ENCODE measurements at regions not wholly inside any gene's neighbourhood (a gene's known extent, or its start where the extent isn't known, plus 50 kb on each side); places are given as distances from the start of the nearest gene placed in this dataset.

GRCh38 chr4:187632260-187632995, 363.1 kb upstream of the ZFP42 start:
- Histone ChIP-seq H2AK5ac (ENCODE audit: insufficient read length, low read length) (no peak overlapping the region), H3K27ac (ENCODE audit: insufficient read length, low read depth, low read length) (no peak overlapping the region), H3K14ac (ENCODE audit: insufficient read depth, low read length) (no peak overlapping the region), H4K20me1 (ENCODE audit: control insufficient read depth, insufficient read depth, insufficient read length) (no peaks in the 10 kb centered on the region), H3T11ph (ENCODE audit: low read length) (no peak overlapping the region), H4K8ac (replicated peaks; ENCODE audit: insufficient read length, low read depth, low read length) (no peak overlapping the region), H3K4me2 (ENCODE audit: insufficient read depth, insufficient read length, low read length) (no peak overlapping the region), H3K9me3 (ENCODE audit: control insufficient read depth, low read depth, low read length) (no peaks in the 10 kb centered on the region), H2BK15ac (ENCODE audit: low read depth, low read length) (no peak overlapping the region), H3K79me2 (ENCODE audit: insufficient read depth, low read length) (no peaks in the 10 kb centered on the region), H2AFZ (ENCODE audit: low read length) (no peak overlapping the region), H4K5ac (ENCODE audit: insufficient read length, low read depth, low read length) (no peak overlapping the region), H3K27me3 (ENCODE audit: insufficient read depth, low read length) (no peaks in the 10 kb centered on the region), H3K18ac (ENCODE audit: insufficient read length, low read depth, low read length) (no peak overlapping the region), H3K4ac (ENCODE audit: low read depth, low read length) (no peak overlapping the region), H3K79me1 (ENCODE audit: insufficient read depth, low read depth, low read length, poor library complexity, severe bottlenecking) (no peaks in the 10 kb centered on the region), H3K23ac (ENCODE audit: insufficient read length, low read depth, low read length) (no peak overlapping the region), H2BK12ac (ENCODE audit: insufficient read length, low read depth, low read length) (no peak overlapping the region), H2BK20ac (ENCODE audit: low read depth, low read length, poor library complexity, severe bottlenecking) (no peak overlapping the region), H2BK120ac (ENCODE audit: low read depth, low read length, poor library complexity, severe bottlenecking) (no peak overlapping the region), H4K91ac (ENCODE audit: insufficient read length, low read depth, low read length) (no peak overlapping the region), H3K56ac (ENCODE audit: insufficient read length, low read depth, low read length) (no peak overlapping the region), H2BK5ac (ENCODE audit: insufficient read length, low read length) (no peak overlapping the region), H3K4me1 (ENCODE audit: insufficient read depth, low read length) (peaks cover 3% of the 10 kb centered on the region), H3K9ac (ENCODE audit: extremely low read depth, insufficient read length, low read length) (no peak overlapping the region), H3K23me2 (ENCODE audit: insufficient read length, low read depth, low read length, poor library complexity, severe bottlenecking) (no peaks in the 10 kb centered on the region)
- 0 out of 5 replicates have a peak, but pooled peaks cover 0 to under 1% of the 10 kb centered on the region in 2 experiments for H3K9me3 Mint-ChIP-seq
- H3K4me3 Mint-ChIP-seq = no peak overlapping the region; a peak in 1 of 5 replicates
- no peak overlapping the region for H3K27ac Mint-ChIP-seq
- H3K4me1 Mint-ChIP-seq = peaks cover 16 to 17% of the 10 kb centered on the region in 2 experiments
- no peaks in the 10 kb centered on the region; the same call in 1 of the 2 replicates for H3K27me3 Mint-ChIP-seq (ENCODE audit: low read depth)
- TF ChIP-seq CTCF (conservative IDR thresholded peaks at IDR 0.05) = no peak
- no peaks in the 10 kb centered on the region for H3K36me3 Mint-ChIP-seq (ENCODE audit: insufficient read depth in 1 of 3, low read depth in 3 of 3)
- WGBS (ENCODE audit: extremely low coverage, insufficient read length, low lambda C conversion rate) = no CpG with 5 or more reads among the region's 8 CpGs
- DNase-seq = no peak
